ENCODE measurements at regions not wholly inside any gene's neighbourhood (a gene's known extent, or its start where the extent isn't known, plus 50 kb on each side); places are given as distances from the start of the nearest gene placed in this dataset.

GRCh38 chr6:169851641-169852503 lies 100.5 kb downstream of the ERMARD start:
- Histone ChIP-seq H3K36me3 (ENCODE audit: control insufficient read depth in 4 of 4, insufficient read depth in 4 of 4, low read length in 3 of 4) (no peaks in the 10 kb centered on the region), H3K4me3 (ENCODE audit: control insufficient read depth in 1 of 7, extremely low read depth in 1 of 7, insufficient read depth in 4 of 7, low read depth in 2 of 7, low read length in 6 of 7) (no peak overlapping the region), H3K27ac (ENCODE audit: insufficient read depth in 1 of 2, low read depth in 1 of 2, low read length in 2 of 2, poor library complexity in 1 of 2, severe bottlenecking in 2 of 2) (no peak overlapping the region), H3K9me3 (ENCODE audit: control extremely low read depth in 1 of 5, control insufficient read depth in 4 of 5, insufficient read depth in 2 of 5, low read depth in 1 of 5, low read length in 4 of 5) (peaks cover 0 to 2% (median 0%) of the 10 kb centered on the region in 5 experiments), H3K4me1 (ENCODE audit: control extremely low read depth in 1 of 4, control insufficient read depth in 4 of 4, insufficient read depth in 4 of 4, low read length in 3 of 4) (no peaks in the 10 kb centered on the region), H3K27me3 (replicated peaks in 2 of 5; ENCODE audit: control insufficient read depth in 4 of 5, insufficient read depth in 5 of 5, low read length in 4 of 5) (peaks cover 0 to 3% (median 0%) of the 10 kb centered on the region in 5 experiments)
- POLR2A ChIA-PET = interaction anchor here (0.6 kb wide), 1 partner anchor 26 kb away, joined by 3 read pairs; no protein-coding TSS in a partner anchor
- DNase-seq = peak in 2 of 3 donors; percentile 13 to 40
- CTCF ChIA-PET = interaction anchor here (0.7 to 0.8 kb wide), 2 partner anchors 20 to 44 kb away, joined by 3 read pairs; no protein-coding TSS in a partner anchor
- 82% methylated on average over 21 of the region's 22 CpGs for WGBS (ENCODE audit: insufficient coverage)

DNA sequence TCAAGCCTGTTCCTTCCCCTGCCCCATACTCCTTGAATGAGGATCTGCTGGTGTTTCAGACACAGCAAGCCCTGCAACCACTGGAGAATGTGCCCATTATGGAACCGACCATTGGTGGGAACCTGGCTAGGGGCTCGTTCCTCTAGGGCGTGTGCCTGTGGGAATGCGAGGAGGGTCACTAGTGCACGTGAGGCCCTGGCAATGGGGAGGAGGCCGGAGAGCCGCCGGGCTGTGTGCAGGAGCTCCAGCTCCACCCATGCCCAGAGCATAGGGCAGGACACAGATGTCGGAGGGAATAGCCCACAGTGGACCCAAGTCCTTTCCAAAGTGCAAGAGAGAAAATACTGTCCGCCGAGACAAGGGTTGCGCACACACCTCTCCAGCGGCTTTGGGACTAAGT lies 99.3 kb downstream of the ERMARD start:
- 91% methylated on average over 9 of the region's 13 CpGs for WGBS (ENCODE audit: insufficient coverage)
- H3K4me3 ChIP-seq (ENCODE audit: control insufficient read depth in 1 of 7, extremely low read depth in 1 of 7, insufficient read depth in 4 of 7, low read depth in 2 of 7, low read length in 6 of 7) = no peak overlapping the region
- CTCF ChIA-PET = interaction anchor here (0.8 to 1.3 kb wide), 3 partner anchors 14 to 43 kb away, joined by 3 to 4 read pairs (median 3); no protein-coding TSS in a partner anchor
- H3K36me3 ChIP-seq (ENCODE audit: control insufficient read depth in 4 of 4, insufficient read depth in 4 of 4, low read length in 3 of 4) = no peaks in the 10 kb centered on the region
- no peak for DNase-seq
- H3K9me3 ChIP-seq (ENCODE audit: control extremely low read depth in 1 of 5, control insufficient read depth in 4 of 5, insufficient read depth in 2 of 5, low read depth in 1 of 5, low read length in 4 of 5) = peaks cover 0 to 2% (median 0%) of the 10 kb centered on the region in 5 experiments
- POLR2A ChIA-PET = no interaction called here
- H3K27ac ChIP-seq (ENCODE audit: insufficient read depth in 1 of 2, low read depth in 1 of 2, low read length in 2 of 2, poor library complexity in 1 of 2, severe bottlenecking in 2 of 2) = no peak overlapping the region
- peaks cover 0 to 8% (median 0%) of the 10 kb centered on the region in 5 experiments for H3K27me3 ChIP-seq (replicated peaks in 2 of 5; ENCODE audit: control insufficient read depth in 4 of 5, insufficient read depth in 5 of 5, low read length in 4 of 5)
- H3K4me1 ChIP-seq (ENCODE audit: control extremely low read depth in 1 of 4, control insufficient read depth in 4 of 4, insufficient read depth in 4 of 4, low read length in 3 of 4) = no peaks in the 10 kb centered on the region

DNA sequence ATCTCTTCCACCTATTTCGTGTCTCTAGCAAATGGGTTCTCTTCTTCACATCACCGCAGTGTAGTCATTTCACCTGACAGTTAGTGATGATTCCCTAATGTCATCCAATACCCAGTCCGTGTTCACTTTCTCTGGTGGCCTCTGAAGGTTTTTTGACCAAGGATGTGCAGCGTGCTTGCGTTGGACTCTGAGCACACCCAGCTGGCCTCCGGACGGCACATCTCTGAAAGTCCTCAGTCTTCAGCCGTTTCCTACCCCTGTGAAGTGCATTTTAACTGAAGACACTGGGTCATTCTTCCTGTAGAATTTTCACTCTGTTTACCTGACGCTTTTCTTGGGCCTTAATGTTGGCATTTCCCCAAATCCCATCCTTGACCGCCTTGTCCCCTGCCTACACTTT lies 98.7 kb downstream of the ERMARD start:
- ChIA-PET POLR2A (no interaction called here), CTCF (interaction anchor here (0.9 to 1.3 kb wide), 2 partner anchors 14 to 19 kb away, joined by 3 to 4 read pairs; no protein-coding TSS in a partner anchor)
- Histone ChIP-seq H3K27me3 (replicated peaks in 2 of 5; ENCODE audit: control insufficient read depth in 4 of 5, insufficient read depth in 5 of 5, low read length in 4 of 5) (peaks cover 0 to 8% (median 0%) of the 10 kb centered on the region in 5 experiments), H3K36me3 (ENCODE audit: control insufficient read depth in 4 of 4, insufficient read depth in 4 of 4, low read length in 3 of 4) (no peaks in the 10 kb centered on the region), H3K9me3 (ENCODE audit: control extremely low read depth in 1 of 5, control insufficient read depth in 4 of 5, insufficient read depth in 2 of 5, low read depth in 1 of 5, low read length in 4 of 5) (peaks cover 0 to 2% (median 0%) of the 10 kb centered on the region in 5 experiments), H3K4me1 (ENCODE audit: control extremely low read depth in 1 of 4, control insufficient read depth in 4 of 4, insufficient read depth in 4 of 4, low read length in 3 of 4) (no peaks in the 10 kb centered on the region), H3K27ac (ENCODE audit: insufficient read depth in 1 of 2, low read depth in 1 of 2, low read length in 2 of 2, poor library complexity in 1 of 2, severe bottlenecking in 2 of 2) (no peak overlapping the region), H3K4me3 (ENCODE audit: control insufficient read depth in 1 of 7, extremely low read depth in 1 of 7, insufficient read depth in 4 of 7, low read depth in 2 of 7, low read length in 6 of 7) (no peak overlapping the region)
- 97% methylated on average over 10 of the region's 10 CpGs for WGBS (ENCODE audit: insufficient coverage)
- DNase-seq = no peak

DNA sequence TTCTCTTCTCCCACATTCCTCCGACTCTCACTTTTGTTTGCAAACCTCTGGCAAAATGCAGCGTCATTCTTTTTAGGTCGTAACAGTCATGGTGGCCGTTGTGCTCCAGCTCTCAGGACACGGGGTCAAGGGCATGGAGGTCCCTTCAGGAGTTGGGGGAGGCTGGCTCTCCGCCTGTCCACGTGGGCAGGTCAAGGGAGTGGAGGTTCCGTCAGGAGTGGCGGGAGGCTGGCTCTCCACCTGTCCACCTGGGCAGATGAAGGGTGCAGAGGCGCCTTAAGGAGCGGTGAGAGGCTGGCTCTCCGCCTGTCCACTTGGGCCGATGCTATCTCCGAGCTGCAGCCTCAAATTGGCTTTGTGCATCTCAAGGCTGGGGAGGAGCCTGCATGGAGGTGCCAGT lies 98.0 kb downstream of the ERMARD start:
- no peaks in the 10 kb centered on the region for H3K36me3 ChIP-seq (ENCODE audit: control insufficient read depth in 4 of 4, insufficient read depth in 4 of 4, low read length in 3 of 4)
- no peaks in the 10 kb centered on the region for H3K4me1 ChIP-seq (ENCODE audit: control extremely low read depth in 1 of 4, control insufficient read depth in 4 of 4, insufficient read depth in 4 of 4, low read length in 3 of 4)
- peaks cover 0 to 8% (median 0%) of the 10 kb centered on the region in 5 experiments for H3K27me3 ChIP-seq (replicated peaks in 2 of 5; ENCODE audit: control insufficient read depth in 4 of 5, insufficient read depth in 5 of 5, low read length in 4 of 5)
- H3K27ac ChIP-seq (ENCODE audit: insufficient read depth in 1 of 2, low read depth in 1 of 2, low read length in 2 of 2, poor library complexity in 1 of 2, severe bottlenecking in 2 of 2) = no peak overlapping the region
- POLR2A ChIA-PET = no interaction called here
- no peaks in the 10 kb centered on the region for H3K9me3 ChIP-seq (ENCODE audit: control extremely low read depth in 1 of 5, control insufficient read depth in 4 of 5, insufficient read depth in 2 of 5, low read depth in 1 of 5, low read length in 4 of 5)
- CTCF ChIA-PET = interaction anchor here (0.9 to 1.2 kb wide), 2 partner anchors 12 to 18 kb away, joined by 3 to 4 read pairs; no protein-coding TSS in a partner anchor
- H3K4me3 ChIP-seq (ENCODE audit: control insufficient read depth in 1 of 7, extremely low read depth in 1 of 7, insufficient read depth in 4 of 7, low read depth in 2 of 7, low read length in 6 of 7) = no peak overlapping the region
- DNase-seq = no peak
- WGBS (ENCODE audit: insufficient coverage) = 89% methylated on average over 11 of the region's 14 CpGs

DNA sequence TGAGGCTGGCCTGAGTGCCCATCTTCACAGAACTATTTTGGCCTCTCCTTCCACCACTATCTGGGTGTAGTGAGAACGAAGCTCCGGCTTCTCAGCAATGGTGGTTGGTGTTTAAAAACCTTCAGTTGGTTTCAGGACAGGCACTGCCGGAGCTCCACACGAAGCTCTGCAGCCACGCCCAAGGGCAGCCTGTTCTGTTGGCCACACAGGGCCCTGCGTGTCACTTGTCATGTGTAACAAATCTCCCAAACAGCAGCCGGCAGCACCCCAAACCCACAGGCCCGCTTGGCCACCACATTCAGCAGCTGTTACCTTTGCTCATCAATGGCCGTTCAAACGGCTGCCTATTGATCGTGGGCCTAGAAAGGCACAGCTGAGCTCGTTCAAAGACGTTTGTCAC lies 97.5 kb downstream of the ERMARD start:
- no peak for DNase-seq
- WGBS (ENCODE audit: insufficient coverage) = 98% methylated on average over 13 of the region's 13 CpGs
- H3K27ac ChIP-seq (ENCODE audit: insufficient read depth in 1 of 2, low read depth in 1 of 2, low read length in 2 of 2, poor library complexity in 1 of 2, severe bottlenecking in 2 of 2) = no peak overlapping the region
- no peaks in the 10 kb centered on the region for H3K9me3 ChIP-seq (ENCODE audit: control extremely low read depth in 1 of 5, control insufficient read depth in 4 of 5, insufficient read depth in 2 of 5, low read depth in 1 of 5, low read length in 4 of 5)
- H3K4me1 ChIP-seq (ENCODE audit: control extremely low read depth in 1 of 4, control insufficient read depth in 4 of 4, insufficient read depth in 4 of 4, low read length in 3 of 4) = no peaks in the 10 kb centered on the region
- no peaks in the 10 kb centered on the region for H3K36me3 ChIP-seq (ENCODE audit: control insufficient read depth in 4 of 4, insufficient read depth in 4 of 4, low read length in 3 of 4)
- POLR2A ChIA-PET = no interaction called here
- peaks cover 0 to 8% (median 1%) of the 10 kb centered on the region in 5 experiments for H3K27me3 ChIP-seq (replicated peaks in 2 of 5; ENCODE audit: control insufficient read depth in 4 of 5, insufficient read depth in 5 of 5, low read length in 4 of 5)
- CTCF ChIA-PET = interaction anchor here (0.9 to 1.2 kb wide), 2 partner anchors 12 to 18 kb away, joined by 3 to 4 read pairs; no protein-coding TSS in a partner anchor
- H3K4me3 ChIP-seq (ENCODE audit: control insufficient read depth in 1 of 7, extremely low read depth in 1 of 7, insufficient read depth in 4 of 7, low read depth in 2 of 7, low read length in 6 of 7) = no peak overlapping the region

DNA sequence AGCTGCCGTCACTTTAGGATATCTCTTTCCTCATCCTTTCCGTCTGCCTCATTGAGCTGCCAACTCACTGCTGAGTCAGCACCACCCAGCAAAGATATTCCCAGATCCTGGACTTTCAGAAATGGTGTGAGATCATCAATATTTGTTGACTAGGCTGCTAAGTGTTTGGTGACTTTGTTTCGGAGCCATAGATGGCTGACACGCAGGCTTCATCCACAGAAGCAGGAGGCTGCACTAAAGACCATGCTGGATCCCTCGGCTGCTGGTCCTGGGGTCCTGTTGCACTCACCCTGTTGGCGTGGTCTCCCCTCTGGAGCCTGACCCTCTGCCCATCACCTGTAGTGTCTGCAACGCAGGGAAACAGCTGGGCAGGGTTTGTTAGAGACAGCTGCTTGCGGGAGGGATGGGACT lies 96.5 kb downstream of the ERMARD start:
- Histone ChIP-seq H3K36me3 (ENCODE audit: control insufficient read depth in 4 of 4, insufficient read depth in 4 of 4, low read length in 3 of 4) (no peaks in the 10 kb centered on the region), H3K27ac (ENCODE audit: insufficient read depth in 1 of 2, low read depth in 1 of 2, low read length in 2 of 2, poor library complexity in 1 of 2, severe bottlenecking in 2 of 2) (no peak overlapping the region), H3K27me3 (replicated peaks in 2 of 5; ENCODE audit: control insufficient read depth in 4 of 5, insufficient read depth in 5 of 5, low read length in 4 of 5) (peaks cover 0 to 14% (median 3%) of the 10 kb centered on the region in 5 experiments), H3K4me1 (ENCODE audit: control extremely low read depth in 1 of 4, control insufficient read depth in 4 of 4, insufficient read depth in 4 of 4, low read length in 3 of 4) (no peaks in the 10 kb centered on the region), H3K9me3 (ENCODE audit: control extremely low read depth in 1 of 5, control insufficient read depth in 4 of 5, insufficient read depth in 2 of 5, low read depth in 1 of 5, low read length in 4 of 5) (no peaks in the 10 kb centered on the region), H3K4me3 (ENCODE audit: control insufficient read depth in 1 of 7, extremely low read depth in 1 of 7, insufficient read depth in 4 of 7, low read depth in 2 of 7, low read length in 6 of 7) (no peak overlapping the region)
- 99% methylated on average over 7 of the region's 8 CpGs for WGBS (ENCODE audit: insufficient coverage)
- ChIA-PET POLR2A (no interaction called here), CTCF (no interaction called here)
- DNase-seq = no peak

DNA sequence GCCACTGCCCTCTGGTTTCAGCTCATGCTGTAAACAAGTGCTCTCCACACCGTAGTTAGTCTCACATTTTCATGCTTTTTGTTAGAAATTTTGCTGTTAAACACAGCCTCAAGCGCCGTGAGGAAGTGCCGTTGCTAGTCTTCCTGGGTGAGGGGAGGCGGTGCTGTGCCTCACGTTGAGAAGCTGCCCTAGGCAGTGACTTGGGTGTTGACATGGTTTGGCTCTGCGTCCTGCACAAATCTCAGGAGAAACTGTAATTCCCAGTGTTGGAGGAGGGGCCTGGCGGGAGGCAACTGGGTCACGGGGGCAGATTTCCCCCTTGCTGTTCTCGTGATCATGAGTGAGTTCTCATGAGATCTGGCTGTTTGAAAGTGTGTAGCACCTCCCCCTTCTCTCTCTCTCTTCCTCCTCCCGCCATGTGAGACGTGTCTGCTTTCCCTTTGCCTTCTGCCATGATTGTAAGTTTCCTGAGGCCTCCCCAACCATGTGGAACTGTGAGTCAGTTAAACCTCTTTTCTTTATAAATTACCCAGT lies 95.8 kb downstream of the ERMARD start:
- Histone ChIP-seq H3K4me1 (ENCODE audit: control extremely low read depth in 1 of 4, control insufficient read depth in 4 of 4, insufficient read depth in 4 of 4, low read length in 3 of 4) (no peaks in the 10 kb centered on the region), H3K4me3 (ENCODE audit: control insufficient read depth in 1 of 7, extremely low read depth in 1 of 7, insufficient read depth in 4 of 7, low read depth in 2 of 7, low read length in 6 of 7) (no peak overlapping the region), H3K27ac (ENCODE audit: insufficient read depth in 1 of 2, low read depth in 1 of 2, low read length in 2 of 2, poor library complexity in 1 of 2, severe bottlenecking in 2 of 2) (no peak overlapping the region), H3K36me3 (ENCODE audit: control insufficient read depth in 4 of 4, insufficient read depth in 4 of 4, low read length in 3 of 4) (no peaks in the 10 kb centered on the region), H3K9me3 (ENCODE audit: control extremely low read depth in 1 of 5, control insufficient read depth in 4 of 5, insufficient read depth in 2 of 5, low read depth in 1 of 5, low read length in 4 of 5) (no peaks in the 10 kb centered on the region), H3K27me3 (replicated peaks in 2 of 5; ENCODE audit: control insufficient read depth in 4 of 5, insufficient read depth in 5 of 5, low read length in 4 of 5) (peaks cover 0 to 16% (median 3%) of the 10 kb centered on the region in 5 experiments)
- 79% methylated on average over 9 of the region's 12 CpGs for WGBS (ENCODE audit: insufficient coverage)
- DNase-seq = no peak
- CTCF ChIA-PET = no interaction called here
- POLR2A ChIA-PET = no interaction called here
